Body of pancreas (tissue), 4 donors: ENCODE measurements at regions not wholly inside any gene's neighbourhood (a gene's known extent, or its start where the extent isn't known, plus 50 kb on each side); places are given as distances from the start of the nearest gene placed in this dataset.

Experiments used
- POLR2A ChIP-seq, 3 donors: fragments of 450-650 bp; IDR thresholded peaks; one replicate each; pipeline ENCODE4 v1.6.1; 2016; ENCODE audit warnings: antibody characterized with exemption in 3 of 3, mild to moderate bottlenecking in 2 of 3
- TF ChIP-seq, protein P1 (sequence below), 7 experiments: fragments of 450-650 bp in 4 of 7; fragments of 200-600 bp in 3 of 7; sonication (generic) in 3 of 7; IDR thresholded peaks; one replicate each; pipeline ENCODE4 v1.5.1; 2016 to 2019; ENCODE audit warnings: antibody characterized with exemption in 7 of 7

DNA sequence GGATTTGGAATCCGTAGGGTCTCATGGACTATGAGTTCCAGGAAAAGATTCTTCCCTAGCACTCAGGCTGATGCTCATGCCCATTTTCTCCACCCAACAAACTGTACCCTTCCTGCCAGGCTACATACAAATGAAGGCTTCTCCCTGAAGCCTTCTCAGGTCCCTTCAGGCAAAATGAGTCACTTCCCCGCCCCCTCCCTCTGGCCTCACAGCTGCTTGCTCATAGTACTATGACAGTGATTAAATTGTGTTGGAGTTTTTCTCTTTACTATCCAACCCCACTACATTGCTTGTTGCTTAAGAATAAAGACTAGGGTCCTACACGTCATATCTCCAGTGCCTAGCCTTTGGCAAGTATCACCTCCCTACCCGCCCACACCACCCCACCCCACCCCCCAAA lies 207.6 kb upstream of the NFIA start:
- TF ChIP-seq, protein P1, sequence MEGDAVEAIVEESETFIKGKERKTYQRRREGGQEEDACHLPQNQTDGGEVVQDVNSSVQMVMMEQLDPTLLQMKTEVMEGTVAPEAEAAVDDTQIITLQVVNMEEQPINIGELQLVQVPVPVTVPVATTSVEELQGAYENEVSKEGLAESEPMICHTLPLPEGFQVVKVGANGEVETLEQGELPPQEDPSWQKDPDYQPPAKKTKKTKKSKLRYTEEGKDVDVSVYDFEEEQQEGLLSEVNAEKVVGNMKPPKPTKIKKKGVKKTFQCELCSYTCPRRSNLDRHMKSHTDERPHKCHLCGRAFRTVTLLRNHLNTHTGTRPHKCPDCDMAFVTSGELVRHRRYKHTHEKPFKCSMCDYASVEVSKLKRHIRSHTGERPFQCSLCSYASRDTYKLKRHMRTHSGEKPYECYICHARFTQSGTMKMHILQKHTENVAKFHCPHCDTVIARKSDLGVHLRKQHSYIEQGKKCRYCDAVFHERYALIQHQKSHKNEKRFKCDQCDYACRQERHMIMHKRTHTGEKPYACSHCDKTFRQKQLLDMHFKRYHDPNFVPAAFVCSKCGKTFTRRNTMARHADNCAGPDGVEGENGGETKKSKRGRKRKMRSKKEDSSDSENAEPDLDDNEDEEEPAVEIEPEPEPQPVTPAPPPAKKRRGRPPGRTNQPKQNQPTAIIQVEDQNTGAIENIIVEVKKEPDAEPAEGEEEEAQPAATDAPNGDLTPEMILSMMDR (IDR thresholded peaks at IDR 0.05) = no peak
- no peak for TF ChIP-seq POLR2A (IDR thresholded peaks at IDR 0.05)
